Ovary (tissue), 7 donors: ENCODE measurements at regions not wholly inside any gene's neighbourhood (a gene's known extent, or its start where the extent isn't known, plus 50 kb on each side); places are given as distances from the start of the nearest gene placed in this dataset.

Experiments used
- DNase-seq, 5 donors: peaks; one replicate each; pipeline ENCODE4 v3.0.0-alpha.2; 2019 to 2020
- H3K27ac ChIP-seq, 2 donors: fragments of 200-600 bp; one replicate each; pipeline versions ENCODE4 v1.5.1 to v1.8.0; 2019 to 2022
- H3K27me3 ChIP-seq: fragments of 200-600 bp; one replicate; pipeline ENCODE4 v1.8.0; 2022
- H3K36me3 ChIP-seq: fragments of 200-600 bp; sonication (generic); one replicate; pipeline ENCODE4 v1.5.1; 2019
- H3K4me1 ChIP-seq: one replicate; pipeline ENCODE4 v1.8.1; 2013; ENCODE audit warnings: mild to moderate bottlenecking, moderate library complexity; ENCODE audit not compliant: insufficient read depth
- H3K4me3 ChIP-seq: fragments of 200-600 bp; sonication (generic); one replicate; pipeline ENCODE4 v1.5.1; 2017
- H3K9me3 ChIP-seq, 2 donors: fragments of 200-600 bp in 1 of 2; sonication (generic) in 1 of 2; one replicate each; pipeline versions ENCODE4 v1.5.1 to v1.8.1; 2013 to 2019; ENCODE audit warnings: mild to moderate bottlenecking in 1 of 2, moderate library complexity in 1 of 2
- CTCF ChIP-seq, 3 donors: fragments of 450-650 bp in 2 of 3; fragments of 200-600 bp in 1 of 3; IDR thresholded peaks; one replicate each; pipeline versions ENCODE4 v1.5.1 to v1.8.0; 2016 to 2022; ENCODE audit warnings: antibody characterized with exemption in 3 of 3, mild to moderate bottlenecking in 1 of 3
- EP300 ChIP-seq: sonication (generic); formaldehyde crosslinking; IDR thresholded peaks from one replicate; pipeline ENCODE4 v1.6.1; 2017; ENCODE audit warnings: antibody characterized with exemption
- POLR2A ChIP-seq: fragments of 450-650 bp; IDR thresholded peaks from one replicate; pipeline ENCODE4 v1.6.1; 2017; ENCODE audit warnings: antibody characterized with exemption, mild to moderate bottlenecking, moderate library complexity
- WGBS, 3 donors: extraction: QIAGEN DNeasy Blood & Tissue Kit in 1 of 3; methylation state at CpG; one replicate each; pipeline versions ENCODE4 v1.1.5 to v1.1.7; 2013 to 2017; 5-methylcytosine and 5-hydroxymethylcytosine counted together
- intact Hi-C, 4 donors: fragments of 100-400 bp; cut with DNase I; formaldehyde crosslinking; loops; one replicate each; pipeline versions ENCODE4 v1.11.0 to v1.15.1; 2022 to 2023
- donor health status: DM: no; HTN: no; CAD: no; lungs with moderate emphysema.
- donor health status: DM: no; HTN: no; CAD: no.
- donor health status: Bipolar disorder and iron deficiency.
- donor health status: DM: no; HTN: no; CAD: no.
- donor health status: DM: yes; HTN: yes; CAD: no.

GRCh38 chr5:153358315-153358976, 132.0 kb upstream of the GRIA1 start:
- Histone ChIP-seq H3K36me3 (no peaks in the 10 kb centered on the region), H3K9me3 (no peaks in the 10 kb centered on the region), H3K4me1 (no peaks in the 10 kb centered on the region), H3K27me3 (no peaks in the 10 kb centered on the region), H3K27ac (no peak overlapping the region), H3K4me3 (no peak overlapping the region)
- TF ChIP-seq EP300: no peak
- TF ChIP-seq POLR2A: no peak
- TF ChIP-seq CTCF (IDR thresholded peaks at IDR 0.05): no peak
- WGBS, 3 donors: 80 to 82% (median 80%) methylated on average over 3 of the region's 3 CpGs
- intact Hi-C loops: no loop called here
- DNase-seq: no peak

GRCh38 chr5:153360860-153361259, 129.6 kb upstream of the GRIA1 start:
- Histone ChIP-seq H3K27ac (no peak overlapping the region), H3K36me3 (no peaks in the 10 kb centered on the region), H3K9me3 (no peaks in the 10 kb centered on the region), H3K4me3 (no peak overlapping the region), H3K4me1 (no peaks in the 10 kb centered on the region), H3K27me3 (no peaks in the 10 kb centered on the region)
- DNase-seq: no peak
- intact Hi-C loops: no loop called here
- WGBS, 3 donors: 83 to 89% (median 86%) methylated on average over 1 of the region's 1 CpG
- no peak for TF ChIP-seq POLR2A
- TF ChIP-seq EP300: no peak
- no peak for TF ChIP-seq CTCF (IDR thresholded peaks at IDR 0.05)

- no peaks in the 10 kb centered on the region for H3K27me3 ChIP-seq
- no peak for TF ChIP-seq POLR2A
- no peak for TF ChIP-seq EP300
- TF ChIP-seq CTCF (IDR thresholded peaks at IDR 0.05): no peak
- no peak overlapping the region for H3K4me3 ChIP-seq
- WGBS, 3 donors: 49 to 58% (median 54%) methylated on average over 3 of the region's 3 CpGs
- no peak overlapping the region for H3K27ac ChIP-seq
- no peaks in the 10 kb centered on the region for H3K9me3 ChIP-seq
- H3K4me1 ChIP-seq: no peaks in the 10 kb centered on the region
- H3K36me3 ChIP-seq: no peaks in the 10 kb centered on the region
- intact Hi-C loops: no loop called here
- no peak for DNase-seq
Observed at GRCh38 chr5:153361735-153362409, 128.6 kb upstream of the GRIA1 start.

GRCh38 chr5:153365547-153365946, 124.9 kb upstream of the GRIA1 start:
- Histone ChIP-seq H3K27ac (no peak overlapping the region), H3K4me1 (no peaks in the 10 kb centered on the region), H3K9me3 (no peaks in the 10 kb centered on the region), H3K4me3 (no peak overlapping the region), H3K27me3 (no peaks in the 10 kb centered on the region), H3K36me3 (no peaks in the 10 kb centered on the region)
- intact Hi-C loops: no loop called here
- no peak for DNase-seq
- TF ChIP-seq CTCF (IDR thresholded peaks at IDR 0.05) (no peak), POLR2A (no peak), EP300 (no peak)
